Smooth muscle cell (in vitro differentiated cells): ENCODE measurements at regions not wholly inside any gene's neighbourhood (a gene's known extent, or its start where the extent isn't known, plus 50 kb on each side); places are given as distances from the start of the nearest gene placed in this dataset.

Source experiments
- DNase-seq: peaks from one replicate; lab custom pipeline; 2025; ENCODE audit not compliant: unreplicated experiment; lab: John Stamatoyannopoulos, UW
- H2AFZ ChIP-seq: fragments of 200-600 bp; sonication (generic); 2 replicates; pipeline ENCODE4 v1.6.0; 2016; ENCODE audit warnings: antibody characterized with exemption, low read depth, mild to moderate bottlenecking
- H3F3A ChIP-seq: fragments of 200-600 bp; sonication (generic); 2 replicates; pipeline ENCODE4 v1.6.0; 2017; ENCODE audit warnings: antibody characterized with exemption, low read depth
- H3K27ac ChIP-seq: fragments of 200-600 bp; sonication (generic); 2 replicates; pipeline ENCODE4 v1.5.1; 2016; ENCODE audit warnings: low read depth, mild to moderate bottlenecking
- H3K27me3 ChIP-seq: fragments of 200-600 bp; sonication (generic); 2 replicates; pipeline ENCODE4 v1.6.1; 2016; ENCODE audit warnings: low read depth, mild to moderate bottlenecking
- H3K36me3 ChIP-seq: fragments of 200-600 bp; sonication (generic); 2 replicates; pipeline ENCODE4 v1.5.1; 2016; ENCODE audit warnings: low read depth
- H3K4me1 ChIP-seq: fragments of 200-600 bp; sonication (generic); 2 replicates; pipeline ENCODE4 v1.5.1; 2016; ENCODE audit warnings: low read depth
- H3K4me2 ChIP-seq: fragments of 200-600 bp; sonication (generic); 2 replicates; pipeline ENCODE4 v1.6.0; 2016; ENCODE audit warnings: mild to moderate bottlenecking
- H3K4me3 ChIP-seq: fragments of 200-600 bp; sonication (generic); 2 replicates; pipeline ENCODE4 v1.5.1; 2016; ENCODE audit warnings: mild to moderate bottlenecking
- H3K79me2 ChIP-seq: fragments of 200-600 bp; sonication (generic); 2 replicates; pipeline ENCODE4 v1.6.0; 2016; ENCODE audit warnings: low read depth, mild to moderate bottlenecking
- H3K9ac ChIP-seq: fragments of 200-600 bp; sonication (generic); 2 replicates; pipeline ENCODE4 v1.6.0; 2016; ENCODE audit warnings: low read depth
- H3K9me3 ChIP-seq: fragments of 200-600 bp; sonication (generic); replicated peaks from 2 replicates; pipeline ENCODE4 v1.5.1; 2016; ENCODE audit warnings: low read depth
- H4K20me1 ChIP-seq: fragments of 200-600 bp; sonication (generic); 2 replicates; pipeline ENCODE4 v1.6.0; 2016; ENCODE audit warnings: low read depth
- WGBS: methylation state at CpG from one replicate; pipeline ENCODE4 v1.1.7; 2016; ENCODE audit warnings: low lambda C conversion rate; 5-methylcytosine and 5-hydroxymethylcytosine counted together
- TF ChIP-seq, protein P1 (sequence below): fragments of 200-600 bp; sonication (generic); IDR thresholded peaks from 2 replicates; pipeline ENCODE4 v1.5.1; 2017; ENCODE audit warnings: borderline replicate concordance, mild to moderate bottlenecking, antibody characterized with exemption; ENCODE audit not compliant: insufficient read depth, poor library complexity, severe bottlenecking

DNA sequence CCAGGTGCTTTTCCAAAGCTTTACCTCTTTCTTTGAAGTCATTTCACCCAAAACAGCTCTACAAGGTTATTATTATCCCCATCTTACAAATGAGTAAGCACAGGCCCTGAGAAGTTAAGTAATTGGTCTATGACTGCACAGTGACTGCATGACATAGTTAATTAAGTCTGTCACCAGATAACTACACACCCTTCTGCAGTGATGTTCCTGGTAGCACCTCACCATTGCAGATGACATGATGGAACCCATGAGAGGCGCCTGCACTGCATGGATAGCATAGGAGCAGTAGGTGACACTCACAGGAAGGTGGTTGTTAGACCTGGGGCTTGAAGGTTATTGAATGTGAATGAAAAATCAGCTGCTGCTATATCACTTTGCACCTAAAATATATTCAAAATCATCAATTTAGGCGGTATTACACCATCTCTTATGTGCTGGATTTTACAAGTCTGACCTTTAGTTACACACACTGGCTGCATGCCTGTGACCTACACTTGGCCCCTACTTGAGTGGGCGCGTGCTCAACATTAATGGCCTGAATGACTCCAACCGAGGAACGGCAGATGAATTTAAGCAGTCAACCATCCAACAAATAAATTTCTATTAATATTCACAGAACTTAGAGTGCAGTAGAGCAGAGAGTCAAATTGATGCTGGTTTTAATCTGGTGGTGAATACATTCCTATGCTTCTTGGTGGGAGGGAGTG, 239.6 kb downstream of the CDH11 start:
- H3K9me3 ChIP-seq: peaks cover 3% of the 10 kb centered on the region
- H3K27ac ChIP-seq: no peak overlapping the region
- no peaks in the 10 kb centered on the region for H3K4me1 ChIP-seq
- no peaks in the 10 kb centered on the region for H3F3A ChIP-seq
- 67% methylated on average over 6 of the region's 6 CpGs for WGBS
- H3K9ac ChIP-seq: no peak overlapping the region
- H2AFZ ChIP-seq: no peak overlapping the region
- H3K36me3 ChIP-seq: peaks cover 3% of the 10 kb centered on the region
- H3K4me3 ChIP-seq: no peak overlapping the region
- H3K79me2 ChIP-seq: no peaks in the 10 kb centered on the region
- TF ChIP-seq, protein P1, sequence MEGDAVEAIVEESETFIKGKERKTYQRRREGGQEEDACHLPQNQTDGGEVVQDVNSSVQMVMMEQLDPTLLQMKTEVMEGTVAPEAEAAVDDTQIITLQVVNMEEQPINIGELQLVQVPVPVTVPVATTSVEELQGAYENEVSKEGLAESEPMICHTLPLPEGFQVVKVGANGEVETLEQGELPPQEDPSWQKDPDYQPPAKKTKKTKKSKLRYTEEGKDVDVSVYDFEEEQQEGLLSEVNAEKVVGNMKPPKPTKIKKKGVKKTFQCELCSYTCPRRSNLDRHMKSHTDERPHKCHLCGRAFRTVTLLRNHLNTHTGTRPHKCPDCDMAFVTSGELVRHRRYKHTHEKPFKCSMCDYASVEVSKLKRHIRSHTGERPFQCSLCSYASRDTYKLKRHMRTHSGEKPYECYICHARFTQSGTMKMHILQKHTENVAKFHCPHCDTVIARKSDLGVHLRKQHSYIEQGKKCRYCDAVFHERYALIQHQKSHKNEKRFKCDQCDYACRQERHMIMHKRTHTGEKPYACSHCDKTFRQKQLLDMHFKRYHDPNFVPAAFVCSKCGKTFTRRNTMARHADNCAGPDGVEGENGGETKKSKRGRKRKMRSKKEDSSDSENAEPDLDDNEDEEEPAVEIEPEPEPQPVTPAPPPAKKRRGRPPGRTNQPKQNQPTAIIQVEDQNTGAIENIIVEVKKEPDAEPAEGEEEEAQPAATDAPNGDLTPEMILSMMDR: no peak
- peak overlapping the region; percentile 31 for H3K4me2 ChIP-seq
- H3K27me3 ChIP-seq: no peaks in the 10 kb centered on the region
- H4K20me1 ChIP-seq: no peaks in the 10 kb centered on the region
- no peak for DNase-seq

DNA sequence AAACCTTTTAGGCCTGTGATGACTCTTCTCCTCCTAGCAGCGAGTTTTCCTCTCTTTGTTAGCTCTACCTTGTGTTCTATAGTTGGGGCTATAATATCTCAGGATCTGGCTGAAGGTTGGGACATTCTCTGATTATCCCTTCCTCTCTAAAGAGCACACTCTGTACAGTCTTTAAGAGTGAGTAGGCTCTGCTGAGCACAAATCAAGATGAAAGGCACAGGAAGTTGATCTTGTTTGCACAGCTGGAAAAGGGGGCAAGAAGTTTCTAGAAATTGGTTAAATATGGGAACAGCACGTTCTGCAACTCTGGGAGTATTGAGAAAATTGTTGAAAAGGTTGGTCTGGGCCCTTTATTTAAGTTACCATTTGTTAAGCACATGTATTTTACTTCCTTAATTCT, 240.9 kb downstream of the CDH11 start:
- Histone ChIP-seq H3K9ac (no peak overlapping the region), H3K9me3 (peaks cover 3% of the 10 kb centered on the region), H3K27ac (no peak overlapping the region), H2AFZ (peak overlapping the region; percentile 47), H4K20me1 (no peaks in the 10 kb centered on the region), H3K79me2 (no peaks in the 10 kb centered on the region), H3K4me2 (no peak overlapping the region), H3K27me3 (no peaks in the 10 kb centered on the region), H3F3A (no peaks in the 10 kb centered on the region), H3K4me1 (no peaks in the 10 kb centered on the region), H3K36me3 (peaks cover 3% of the 10 kb centered on the region), H3K4me3 (no peak overlapping the region)
- no peak for DNase-seq
- TF ChIP-seq, protein P1: no peak
- 71% methylated on average over 2 of the region's 2 CpGs for WGBS

DNA sequence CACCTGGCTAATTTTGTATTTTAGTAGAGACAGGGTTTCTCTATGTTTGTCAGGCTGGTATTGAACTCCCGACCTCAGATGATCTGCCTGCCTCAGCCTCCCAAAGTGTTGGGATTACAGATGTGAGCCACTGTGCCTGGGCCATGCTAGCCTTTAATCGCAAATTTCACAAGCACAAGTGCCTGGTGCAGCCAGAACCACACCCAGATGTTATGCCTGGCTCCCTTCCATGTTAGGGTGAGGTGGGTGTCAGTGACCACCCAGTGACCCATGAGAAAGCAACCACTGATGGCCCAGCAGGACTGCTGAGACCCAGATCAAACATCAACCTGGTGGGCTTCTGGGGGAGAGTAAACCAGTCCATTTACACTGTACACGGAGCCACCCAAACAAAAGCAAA, 241.9 kb downstream of the CDH11 start:
- WGBS: 93% methylated on average over 3 of the region's 3 CpGs
- Histone ChIP-seq H3K9me3 (peaks cover 3% of the 10 kb centered on the region), H3K4me1 (no peaks in the 10 kb centered on the region), H3K4me3 (no peak overlapping the region), H3K27ac (no peak overlapping the region), H3K9ac (no peak overlapping the region), H3K36me3 (peaks cover 3% of the 10 kb centered on the region), H2AFZ (no peak overlapping the region), H3K4me2 (no peak overlapping the region), H4K20me1 (no peaks in the 10 kb centered on the region), H3K79me2 (no peaks in the 10 kb centered on the region), H3K27me3 (no peaks in the 10 kb centered on the region), H3F3A (no peaks in the 10 kb centered on the region)
- TF ChIP-seq, protein P1: no peak
- no peak for DNase-seq

DNA sequence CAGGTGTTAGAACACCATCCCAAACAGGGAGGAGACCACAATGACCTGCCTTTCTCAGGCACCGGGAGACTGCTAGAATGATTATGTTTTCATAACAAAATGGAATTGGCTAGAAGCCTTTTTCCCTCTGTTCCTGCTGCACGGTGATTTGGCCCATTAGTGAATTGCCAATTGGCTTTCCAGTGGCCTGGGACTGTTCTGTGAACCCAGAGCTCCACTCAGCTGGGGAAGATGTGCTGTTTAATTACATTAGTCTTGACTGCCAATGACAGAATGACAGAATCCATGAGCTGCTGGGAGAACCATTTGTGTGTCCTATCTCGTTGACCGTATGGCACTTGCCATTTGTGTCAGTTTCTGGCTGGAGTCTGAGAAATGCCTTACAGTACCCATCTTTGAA, 242.9 kb downstream of the CDH11 start:
- Histone ChIP-seq H2AFZ (no peak overlapping the region), H3K36me3 (peaks cover 3% of the 10 kb centered on the region), H3K9ac (no peak overlapping the region), H3K27me3 (no peaks in the 10 kb centered on the region), H4K20me1 (no peaks in the 10 kb centered on the region), H3K79me2 (no peaks in the 10 kb centered on the region), H3F3A (no peaks in the 10 kb centered on the region), H3K27ac (no peak overlapping the region), H3K9me3 (peaks cover 3% of the 10 kb centered on the region), H3K4me1 (no peaks in the 10 kb centered on the region), H3K4me3 (no peak overlapping the region), H3K4me2 (no peak overlapping the region)
- TF ChIP-seq, protein P1: no peak
- WGBS: 88% methylated on average over 4 of the region's 4 CpGs
- no peak for DNase-seq
